Right lobe of liver (tissue), 6 donors: ENCODE measurements at regions not wholly inside any gene's neighbourhood (a gene's known extent, or its start where the extent isn't known, plus 50 kb on each side); places are given as distances from the start of the nearest gene placed in this dataset.

Experiments
- ATAC-seq, 4 donors: fragments of 200-7000 bp; cut with Tn5 transposase; one replicate each; pipeline ENCODE4 v1.9.1; 2020; ENCODE audit warnings: mild to moderate bottlenecking in 4 of 4, moderate library complexity in 4 of 4
- DNase-seq, 3 donors: peaks; one replicate each; pipeline ENCODE4 v3.0.0-alpha.2; 2020
- H3K27ac ChIP-seq, 3 donors: fragments of 200-600 bp; one replicate each; pipeline ENCODE4 v1.8.0; 2022
- H3K27me3 ChIP-seq, 2 donors: fragments of 200-600 bp; one replicate each; pipeline ENCODE4 v1.8.0; 2022
- H3K36me3 ChIP-seq, 4 donors: fragments of 200-600 bp; sonication (generic) in 1 of 4; one replicate each; pipeline versions ENCODE4 v1.5.1 to v1.8.0; 2017 to 2022; ENCODE audit warnings: control low read depth in 1 of 4
- H3K4me1 ChIP-seq, 4 donors: fragments of 200-600 bp; sonication (generic) in 1 of 4; one replicate each; pipeline versions ENCODE4 v1.5.1 to v1.8.0; 2017 to 2022; ENCODE audit warnings: control low read depth in 1 of 4
- H3K4me3 ChIP-seq, 3 donors: fragments of 200-600 bp; one replicate each; pipeline ENCODE4 v1.8.0; 2022
- H3K9me3 ChIP-seq, 4 donors: fragments of 200-600 bp; sonication (generic) in 1 of 4; one replicate each; pipeline versions ENCODE4 v1.5.1 to v1.8.0; 2017 to 2022; ENCODE audit warnings: control low read depth in 1 of 4
- POLR2A ChIP-seq: fragments of 450-650 bp; IDR thresholded peaks from one replicate; pipeline ENCODE4 v1.6.1; 2017; ENCODE audit warnings: antibody characterized with exemption, mild to moderate bottlenecking
- WGBS: methylation state at CpG from one replicate; pipeline ENCODE4 v1.1.6; 2018; ENCODE audit warnings: low coverage, low lambda C conversion rate; ENCODE audit not compliant: insufficient coverage; ENCODE audit errors: missing lambda C conversion rate; 5-methylcytosine and 5-hydroxymethylcytosine counted together
- intact Hi-C, 2 donors: fragments of 100-400 bp; cut with DNase I; formaldehyde crosslinking; loops; one replicate each; pipeline versions ENCODE4 v1.11.2 to v1.14.1; 2022
- TF ChIP-seq, protein P1 (sequence below), 4 donors: fragments of 200-600 bp in 3 of 4; fragments of 450-650 bp in 1 of 4; IDR thresholded peaks; one replicate each; pipeline versions ENCODE4 v1.5.1 to v1.8.0; 2016 to 2022; ENCODE audit warnings: antibody characterized with exemption in 4 of 4, mild to moderate bottlenecking in 2 of 4
- donor health status: DM: no; HTN: yes; CAD: no.
- donor health status: DM: no; HTN: no; CAD: no.
- donor health status: DM: no; HTN: no; CAD: no.
- donor health status: DM: no; HTN: yes; CAD: no.
- donor health status: DM: no; HTN: yes; CAD: no.

DNA sequence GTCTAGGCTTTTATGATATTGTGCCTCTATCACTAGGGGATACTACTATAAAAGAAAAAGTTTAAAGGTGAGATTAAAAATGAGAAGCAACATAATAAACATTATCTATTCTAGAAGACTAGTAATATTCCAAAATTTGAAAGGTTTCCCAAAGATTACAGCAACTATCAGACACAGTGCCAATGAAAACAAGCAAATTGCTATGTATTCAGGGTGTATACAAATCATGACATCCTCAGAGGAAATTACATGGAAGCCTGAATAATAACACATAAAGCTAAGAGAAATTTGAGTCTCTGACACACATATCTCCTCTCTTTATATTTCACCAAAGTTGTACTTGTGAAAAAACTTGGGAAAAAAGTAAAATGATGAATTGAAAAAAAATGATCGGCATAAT lies 327.0 kb downstream of the SEC23A start:
- no peak for ATAC-seq
- TF ChIP-seq, protein P1, sequence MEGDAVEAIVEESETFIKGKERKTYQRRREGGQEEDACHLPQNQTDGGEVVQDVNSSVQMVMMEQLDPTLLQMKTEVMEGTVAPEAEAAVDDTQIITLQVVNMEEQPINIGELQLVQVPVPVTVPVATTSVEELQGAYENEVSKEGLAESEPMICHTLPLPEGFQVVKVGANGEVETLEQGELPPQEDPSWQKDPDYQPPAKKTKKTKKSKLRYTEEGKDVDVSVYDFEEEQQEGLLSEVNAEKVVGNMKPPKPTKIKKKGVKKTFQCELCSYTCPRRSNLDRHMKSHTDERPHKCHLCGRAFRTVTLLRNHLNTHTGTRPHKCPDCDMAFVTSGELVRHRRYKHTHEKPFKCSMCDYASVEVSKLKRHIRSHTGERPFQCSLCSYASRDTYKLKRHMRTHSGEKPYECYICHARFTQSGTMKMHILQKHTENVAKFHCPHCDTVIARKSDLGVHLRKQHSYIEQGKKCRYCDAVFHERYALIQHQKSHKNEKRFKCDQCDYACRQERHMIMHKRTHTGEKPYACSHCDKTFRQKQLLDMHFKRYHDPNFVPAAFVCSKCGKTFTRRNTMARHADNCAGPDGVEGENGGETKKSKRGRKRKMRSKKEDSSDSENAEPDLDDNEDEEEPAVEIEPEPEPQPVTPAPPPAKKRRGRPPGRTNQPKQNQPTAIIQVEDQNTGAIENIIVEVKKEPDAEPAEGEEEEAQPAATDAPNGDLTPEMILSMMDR (IDR thresholded peaks at IDR 0.05), result no peak
- TF ChIP-seq POLR2A, result no peak
- Histone ChIP-seq H3K4me3 (no peak overlapping the region), H3K27me3 (no peaks in the 10 kb centered on the region), H3K4me1 (no peaks in the 10 kb centered on the region), H3K9me3 (no peaks in the 10 kb centered on the region), H3K27ac (no peak overlapping the region), H3K36me3 (no peaks in the 10 kb centered on the region)
- WGBS, result 79% methylated on average over 1 of the region's 1 CpG
- no peak for DNase-seq
- intact Hi-C loops, result no loop called here

DNA sequence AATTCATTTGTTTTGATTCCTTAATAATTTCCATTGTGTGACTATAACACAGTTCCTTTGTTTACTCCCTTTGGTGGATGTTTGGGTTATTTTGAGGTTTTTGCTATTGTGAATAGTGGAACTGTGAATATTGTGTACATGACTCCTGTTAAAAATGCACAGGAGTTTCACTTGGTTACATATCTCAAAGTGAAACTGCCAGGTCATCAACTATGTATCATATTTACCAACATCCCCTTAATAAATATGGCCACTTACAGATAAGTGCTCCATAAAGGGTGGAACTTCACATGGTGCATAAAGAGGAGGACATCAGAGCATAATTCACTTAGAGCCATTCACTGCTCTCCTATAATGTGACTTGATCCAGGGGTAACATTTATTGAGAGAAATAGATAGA lies 328.9 kb downstream of the SEC23A start:
- H3K27ac ChIP-seq, result no peak overlapping the region
- H3K4me3 ChIP-seq, result no peak overlapping the region
- H3K27me3 ChIP-seq, result no peaks in the 10 kb centered on the region
- intact Hi-C loops, result no loop called here
- DNase-seq, result no peak
- H3K9me3 ChIP-seq, result no peaks in the 10 kb centered on the region
- no peaks in the 10 kb centered on the region for H3K36me3 ChIP-seq
- no peak for ATAC-seq
- H3K4me1 ChIP-seq, result no peaks in the 10 kb centered on the region
- TF ChIP-seq, protein P1 (IDR thresholded peaks at IDR 0.05), result no peak
- TF ChIP-seq POLR2A, result no peak

DNA sequence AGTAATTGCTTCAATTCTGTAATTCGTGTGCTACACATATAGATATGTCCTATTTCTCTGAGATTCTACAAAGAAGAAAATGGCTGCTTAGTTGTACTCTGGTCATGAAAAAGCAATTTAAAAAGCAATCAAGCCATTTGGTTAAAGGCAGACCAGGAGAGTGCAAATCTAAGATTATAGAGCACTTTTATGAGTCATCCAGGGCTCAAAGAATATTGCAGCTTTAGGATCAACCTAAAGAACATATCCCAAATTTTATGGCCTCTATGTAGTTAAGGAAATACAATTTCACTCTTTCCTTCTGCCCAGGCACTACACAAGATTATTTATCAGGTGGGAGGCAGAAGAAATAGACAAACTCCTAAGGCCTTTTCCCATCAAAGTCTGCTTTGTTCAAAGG lies 332.8 kb downstream of the SEC23A start:
- DNase-seq, result no peak
- ATAC-seq, result no peak
- Histone ChIP-seq H3K4me1 (no peaks in the 10 kb centered on the region), H3K27me3 (no peaks in the 10 kb centered on the region), H3K9me3 (no peaks in the 10 kb centered on the region), H3K36me3 (no peaks in the 10 kb centered on the region), H3K4me3 (no peak overlapping the region), H3K27ac (no peak overlapping the region)
- TF ChIP-seq, protein P1 (IDR thresholded peaks at IDR 0.05), result no peak
- TF ChIP-seq POLR2A, result no peak
- intact Hi-C loops, result no loop called here
- WGBS, result 61% methylated on average over 1 of the region's 1 CpG

DNA sequence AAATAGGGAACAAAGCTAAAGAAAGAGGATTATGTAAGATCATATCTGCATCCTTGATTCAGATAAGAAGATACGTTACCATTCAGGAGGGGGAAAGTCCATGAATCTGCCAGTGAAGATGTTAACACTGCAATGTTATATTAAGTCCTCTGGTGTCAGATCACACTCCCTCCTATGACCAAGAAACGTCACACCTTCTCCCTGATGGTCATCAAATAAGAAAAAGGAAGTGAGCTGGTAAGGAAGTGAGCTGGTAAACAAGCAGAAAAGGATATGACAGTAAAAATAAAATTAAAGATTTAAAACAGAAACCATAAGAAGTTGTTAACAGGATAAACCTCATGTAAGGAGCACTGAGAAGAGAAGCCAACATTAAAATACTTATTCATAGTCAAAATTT lies 340.2 kb downstream of the SEC23A start:
- Histone ChIP-seq H3K4me3 (no peak overlapping the region), H3K27ac (no peak overlapping the region), H3K27me3 (no peaks in the 10 kb centered on the region), H3K9me3 (no peaks in the 10 kb centered on the region), H3K4me1 (no peaks in the 10 kb centered on the region), H3K36me3 (no peaks in the 10 kb centered on the region)
- intact Hi-C loops, result no loop called here
- ATAC-seq (no peak), DNase-seq (no peak)
- 38% methylated on average over 2 of the region's 2 CpGs for WGBS
- TF ChIP-seq POLR2A, result no peak
- TF ChIP-seq, protein P1 (IDR thresholded peaks at IDR 0.05), result no peak

DNA sequence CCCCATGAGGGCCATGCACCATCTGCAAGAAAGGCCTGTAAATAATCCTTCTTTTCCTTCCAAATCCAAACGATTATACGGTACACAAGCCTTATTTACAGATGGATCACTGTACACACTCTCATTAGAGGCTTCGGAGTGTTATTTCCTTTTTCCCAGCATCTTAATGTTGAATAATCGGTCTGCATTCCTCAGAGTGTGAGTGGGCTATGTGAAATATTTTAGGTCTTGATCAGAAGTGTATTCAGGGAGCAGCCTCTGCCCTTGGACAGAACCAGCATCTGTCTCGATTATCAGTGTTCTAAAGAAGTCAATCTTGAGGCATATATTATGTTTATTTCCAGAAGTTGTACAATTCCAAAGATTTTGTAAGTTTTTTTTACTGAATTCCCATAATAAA lies 340.6 kb downstream of the SEC23A start:
- Histone ChIP-seq H3K27ac (no peak overlapping the region), H3K4me3 (no peak overlapping the region), H3K27me3 (no peaks in the 10 kb centered on the region), H3K36me3 (no peaks in the 10 kb centered on the region), H3K9me3 (no peaks in the 10 kb centered on the region), H3K4me1 (no peaks in the 10 kb centered on the region)
- intact Hi-C loops, result no loop called here
- no peak for TF ChIP-seq POLR2A
- TF ChIP-seq, protein P1 (IDR thresholded peaks at IDR 0.05), result no peak
- no peak for DNase-seq
- ATAC-seq, result no peak
- 49% methylated on average over 5 of the region's 5 CpGs for WGBS
